ENCODE measurements at regions not wholly inside any gene's neighbourhood (a gene's known extent, or its start where the extent isn't known, plus 50 kb on each side); places are given as distances from the start of the nearest gene placed in this dataset.

GRCh38 chr2:198374375-198375082 is 570.1 kb downstream of the PLCL1 start:
- peak; percentile 78 for TF ChIP-seq CTCF (conservative IDR thresholded peaks at IDR 0.05)
- no peak for TF ChIP-seq EZH2 (IDR thresholded peaks at IDR 0.05; ENCODE audit: low read depth)

All from PC-9 (cell line).